ENCODE measurements at regions not wholly inside any gene's neighbourhood (a gene's known extent, or its start where the extent isn't known, plus 50 kb on each side); places are given as distances from the start of the nearest gene placed in this dataset.
"Not testable (repeated sequence)": the region's sequence is repeated elsewhere in the genome, so short reads cannot be mapped to it uniquely, and the experiment has no call there.

GRCh38 chr7:68014031-68014736, 1017.6 kb downstream of the TYW1 start:
- DNase-seq (ENCODE audit: low spot score) = no peak

DNA sequence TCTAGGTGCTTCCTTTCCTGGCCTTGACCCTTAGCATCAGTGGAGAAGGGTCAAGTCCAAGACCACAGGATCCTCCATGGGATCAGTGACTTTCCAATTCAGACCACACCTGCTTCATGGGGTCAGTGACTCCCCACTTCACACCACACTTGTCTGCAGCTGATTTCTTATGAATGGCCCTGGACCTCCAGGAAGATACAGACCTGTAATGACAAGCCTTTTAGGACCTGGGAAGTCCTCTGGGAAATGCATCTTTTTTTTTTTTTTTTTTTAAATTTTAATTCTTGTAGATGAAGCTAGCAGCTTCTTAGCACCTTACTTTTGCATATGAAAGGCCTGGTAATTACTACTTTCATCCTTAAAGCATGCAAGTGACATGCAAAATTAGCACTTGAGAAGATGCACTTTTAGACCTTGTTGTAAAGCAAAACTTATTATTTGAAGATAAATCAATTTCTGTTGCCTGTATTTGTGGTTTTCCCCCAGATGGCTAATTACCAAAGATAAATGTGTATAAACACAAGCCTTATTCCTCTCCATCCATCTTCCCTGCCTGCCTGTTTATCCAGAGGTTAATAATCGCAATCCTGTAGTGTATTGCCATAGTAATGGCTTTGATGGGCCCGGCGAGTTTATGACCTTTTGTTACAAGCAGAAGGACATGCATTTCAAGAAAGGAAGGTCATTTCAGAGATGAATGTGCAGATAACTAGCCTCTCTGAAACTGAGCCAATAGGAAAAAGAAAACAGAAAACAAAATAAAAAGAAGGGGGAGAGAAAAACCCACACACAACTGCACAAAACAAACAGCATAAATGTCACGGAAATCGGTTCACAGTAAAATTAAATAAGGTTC, 1018.7 kb downstream of the TYW1 start:
- no peak for DNase-seq (ENCODE audit: low spot score)

- DNase-seq (ENCODE audit: low spot score) = no peak
Observed at GRCh38 chr7:68015978-68016532, 1019.4 kb downstream of the TYW1 start.

- DNase-seq (ENCODE audit: low spot score) = no peak
Observed at GRCh38 chr7:68020102-68020501, 1023.5 kb downstream of the TYW1 start.

GRCh38 chr7:68025369-68025768, 1028.7 kb downstream of the TYW1 start:
- no peak for DNase-seq (ENCODE audit: low spot score)

DNA sequence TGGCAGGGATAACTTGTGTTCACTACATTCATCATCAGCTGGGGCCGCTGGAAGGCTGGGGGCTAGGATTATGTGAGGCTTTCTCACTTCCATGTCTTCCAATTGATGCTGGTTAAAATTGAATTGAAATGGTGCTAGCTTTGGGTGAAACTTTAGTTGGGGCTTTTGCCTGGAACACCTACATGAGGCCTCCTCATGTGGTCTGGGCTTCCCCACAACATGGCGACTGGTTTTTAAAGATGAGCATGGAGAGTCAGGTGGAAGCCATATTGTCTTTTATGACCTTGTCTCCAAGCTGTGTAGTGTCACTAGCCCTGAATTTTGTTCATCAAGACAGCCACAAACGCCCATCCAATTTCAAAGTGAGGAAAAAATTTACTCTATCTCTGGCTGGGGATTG, 1033.9 kb downstream of the TYW1 start:
- DNase-seq (ENCODE audit: low spot score) = no peak

- no peak for DNase-seq (ENCODE audit: low spot score)
Observed at GRCh38 chr7:68031180-68031943, 1034.7 kb downstream of the TYW1 start.

DNA sequence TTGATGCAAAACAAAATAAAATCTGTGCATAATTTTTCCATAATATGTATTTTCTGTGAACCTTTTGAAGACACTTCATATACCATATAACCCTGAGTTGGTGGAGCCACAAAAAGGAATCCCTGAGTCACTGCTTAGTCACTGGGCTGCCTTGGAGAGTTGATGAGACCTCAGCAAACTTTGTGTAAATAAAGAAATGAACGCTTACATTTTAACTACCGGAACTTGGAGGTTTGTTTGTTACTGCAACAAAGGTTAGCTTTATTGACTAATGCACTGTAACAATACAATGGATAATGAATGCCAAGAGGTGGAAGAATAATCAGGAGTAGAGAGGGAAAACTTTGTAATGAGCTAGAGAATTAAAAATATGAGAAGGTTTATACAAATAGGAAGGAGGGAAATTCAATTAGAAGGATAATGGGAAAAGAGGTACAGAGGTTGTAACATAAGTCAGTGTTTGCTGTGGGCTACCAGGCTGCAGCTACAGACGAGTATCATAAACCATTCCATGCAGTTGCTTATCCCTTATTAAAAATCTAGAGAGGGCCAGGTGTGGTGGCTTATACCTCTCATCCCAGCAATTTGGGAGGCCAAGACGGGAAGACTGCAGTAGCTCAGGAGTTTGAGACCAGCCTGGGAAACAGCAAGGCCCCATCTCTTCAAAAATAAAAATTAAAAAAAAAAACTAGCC, 1042.1 kb downstream of the TYW1 start:
- peak; percentile 28 for DNase-seq (ENCODE audit: low spot score)

GRCh38 chr7:68041554-68041953, 1044.9 kb downstream of the TYW1 start:
- no peak for DNase-seq (ENCODE audit: low spot score)

DNA sequence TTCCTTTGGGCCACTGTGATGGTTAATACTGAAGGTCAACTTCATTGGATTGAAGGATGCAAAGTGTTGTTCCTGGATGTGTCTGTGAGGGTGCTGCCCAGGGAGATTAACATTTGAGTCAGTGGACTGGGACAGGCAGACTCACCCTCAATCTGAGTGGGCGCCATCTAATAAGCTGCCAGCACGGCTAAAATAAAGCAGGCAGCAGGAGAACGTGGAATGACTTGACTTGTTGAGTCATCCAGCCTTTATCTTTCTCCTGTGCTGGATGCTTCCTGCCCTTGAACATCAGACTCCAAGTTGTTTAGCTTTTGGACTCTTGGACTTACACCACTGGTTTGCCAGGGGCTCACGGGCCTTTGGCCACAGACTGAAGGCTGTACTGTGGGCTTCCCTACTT, 1046.9 kb downstream of the TYW1 start:
- no peak for DNase-seq (ENCODE audit: low spot score)

DNA sequence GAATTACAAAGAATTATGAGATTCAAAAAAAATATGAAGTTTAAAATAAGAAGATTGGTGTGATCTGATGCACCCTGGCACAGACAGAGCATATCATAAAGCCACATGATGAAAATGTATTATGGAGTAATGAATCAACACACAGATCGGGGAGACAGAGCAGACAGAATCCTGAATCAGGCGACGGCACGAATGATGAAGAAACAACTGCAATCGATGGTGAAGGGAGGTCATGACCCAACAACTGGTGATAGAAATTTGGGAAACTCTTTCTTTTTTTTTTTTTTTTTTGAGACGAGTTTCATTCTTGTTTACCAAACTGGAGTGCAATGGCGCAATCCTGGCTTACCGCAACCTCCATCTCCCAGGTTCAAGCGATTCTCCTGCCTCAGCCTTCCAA, 1054.0 kb downstream of the TYW1 start:
- no peak for DNase-seq (ENCODE audit: low spot score)

DNA sequence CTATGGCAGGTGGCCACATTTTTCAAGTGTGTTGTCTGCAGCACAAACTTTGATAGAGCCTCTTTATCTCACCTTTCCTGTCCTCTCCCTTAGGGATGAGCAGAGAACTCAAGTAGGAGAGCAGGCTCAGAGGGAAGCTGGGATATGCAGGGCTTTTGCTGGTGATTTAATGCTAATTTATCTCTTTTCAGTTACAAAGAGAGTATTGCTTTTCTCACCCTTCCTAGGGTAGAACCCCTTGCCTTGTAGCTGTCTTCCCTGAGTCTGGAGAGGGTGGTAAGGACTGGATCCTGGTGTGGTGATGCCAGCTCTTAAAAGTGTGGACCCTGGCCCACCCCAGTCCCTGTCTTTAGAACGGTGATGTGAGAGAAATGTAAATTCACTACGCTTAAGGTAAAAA, 1061.4 kb downstream of the TYW1 start:
- DNase-seq (ENCODE audit: low spot score) = no peak

- DNase-seq (ENCODE audit: low spot score) = no peak
Observed at GRCh38 chr7:68063171-68063570, 1066.5 kb downstream of the TYW1 start.

GRCh38 chr7:68065581-68065980, 1068.9 kb downstream of the TYW1 start:
- DNase-seq (ENCODE audit: low spot score) = no peak

DNA sequence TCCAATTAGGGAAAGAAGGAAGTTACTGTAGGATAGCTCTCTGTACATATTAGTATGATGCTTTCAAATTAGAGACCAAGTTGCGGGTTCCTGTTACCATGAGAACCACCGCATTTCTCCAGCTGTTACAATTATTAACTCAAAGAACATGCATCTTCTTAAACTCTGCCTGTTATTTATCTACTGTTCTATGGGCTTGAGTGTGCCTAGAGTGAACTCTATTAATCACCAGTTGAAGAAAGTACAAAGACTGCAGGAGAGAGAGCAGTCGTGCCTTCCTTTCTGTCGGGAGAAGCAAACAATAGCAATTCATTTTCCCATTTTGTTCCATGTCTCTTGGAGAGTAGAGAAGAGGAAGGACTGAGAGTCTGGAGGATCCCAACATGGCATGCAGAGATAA, 1071.2 kb downstream of the TYW1 start:
- no peak for DNase-seq (ENCODE audit: low spot score)

- DNase-seq (ENCODE audit: low spot score) = no peak
Observed at GRCh38 chr7:68070992-68071391, 1074.4 kb downstream of the TYW1 start.

GRCh38 chr7:68073701-68074100, 1077.1 kb downstream of the TYW1 start:
- no peak for DNase-seq (ENCODE audit: low spot score)

GRCh38 chr7:68074242-68074641, 1077.6 kb downstream of the TYW1 start:
- DNase-seq (ENCODE audit: low spot score) = peak; percentile 13

- no peak for DNase-seq (ENCODE audit: low spot score)
Observed at GRCh38 chr7:68078157-68078710, 1081.6 kb downstream of the TYW1 start.

DNA sequence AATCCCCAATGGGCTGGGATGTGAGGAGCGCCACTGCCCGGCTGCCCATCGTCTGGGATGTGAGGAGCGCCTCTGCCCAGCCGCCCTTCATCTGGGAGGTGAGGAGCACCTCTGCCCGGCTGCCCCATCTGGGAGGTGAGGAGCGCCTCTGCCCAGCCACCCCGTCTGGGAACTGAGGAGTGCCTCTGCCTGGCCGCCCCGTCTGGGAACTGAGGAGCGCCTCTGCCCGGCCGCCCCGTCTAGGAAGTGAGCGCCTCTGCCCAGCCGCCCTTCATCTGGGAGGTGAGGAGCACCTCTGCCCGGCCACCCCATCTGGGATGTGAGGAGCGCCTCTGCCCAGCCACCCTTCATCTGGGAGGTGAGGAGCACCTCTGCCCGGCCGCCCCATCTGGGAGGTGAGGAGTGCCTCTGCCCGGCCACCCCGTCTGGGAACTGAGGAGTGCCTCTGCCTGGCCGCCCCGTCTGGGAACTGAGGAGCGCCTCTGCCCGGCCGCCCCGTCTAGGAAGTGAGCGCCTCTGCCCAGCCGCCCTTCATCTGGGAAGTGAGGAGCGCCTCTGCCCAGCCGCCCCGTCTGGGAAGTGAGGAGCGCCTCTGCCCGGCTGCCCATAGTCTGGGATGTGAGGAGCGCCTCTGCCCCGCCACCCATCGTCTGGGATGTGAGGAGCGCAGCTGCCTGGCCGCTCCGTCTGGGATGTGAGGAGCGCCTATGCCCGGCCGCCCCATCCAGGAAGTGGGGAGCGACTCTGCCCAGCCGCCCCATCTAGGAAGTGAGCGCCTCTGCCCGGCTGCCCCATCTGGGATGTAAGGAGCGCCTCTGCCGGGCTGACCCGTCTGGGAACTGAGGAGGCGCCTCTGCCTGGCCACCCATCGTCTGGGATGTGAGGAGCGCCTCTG, 1085.7 kb downstream of the TYW1 start:
- not testable (repeated sequence) for DNase-seq (ENCODE audit: low spot score)

Data from COLO829 (cell line).